ENCODE measurements at regions not wholly inside any gene's neighbourhood (a gene's known extent, or its start where the extent isn't known, plus 50 kb on each side); places are given as distances from the start of the nearest gene placed in this dataset.

DNA sequence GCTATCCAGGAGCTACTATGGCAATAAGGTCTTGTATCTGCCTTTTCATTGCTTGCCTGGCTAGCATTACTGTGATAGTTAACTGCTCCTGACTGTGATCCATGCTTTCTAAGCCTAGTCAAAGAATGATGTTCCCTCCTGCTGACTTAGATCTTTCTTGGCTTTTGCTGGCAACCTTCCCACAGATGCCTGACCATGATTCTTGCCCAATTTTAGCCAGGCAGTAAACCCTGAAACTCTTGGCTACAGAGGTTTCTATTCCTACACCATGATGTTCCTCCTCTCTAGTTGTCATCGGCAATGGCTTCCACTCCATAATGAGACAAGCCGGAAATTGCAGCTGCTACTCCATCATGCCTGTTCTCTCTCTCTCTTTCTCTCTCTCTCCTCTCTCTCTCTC is 238.1 kb downstream of the HAO1 start:
- TF ChIP-seq, protein P1, sequence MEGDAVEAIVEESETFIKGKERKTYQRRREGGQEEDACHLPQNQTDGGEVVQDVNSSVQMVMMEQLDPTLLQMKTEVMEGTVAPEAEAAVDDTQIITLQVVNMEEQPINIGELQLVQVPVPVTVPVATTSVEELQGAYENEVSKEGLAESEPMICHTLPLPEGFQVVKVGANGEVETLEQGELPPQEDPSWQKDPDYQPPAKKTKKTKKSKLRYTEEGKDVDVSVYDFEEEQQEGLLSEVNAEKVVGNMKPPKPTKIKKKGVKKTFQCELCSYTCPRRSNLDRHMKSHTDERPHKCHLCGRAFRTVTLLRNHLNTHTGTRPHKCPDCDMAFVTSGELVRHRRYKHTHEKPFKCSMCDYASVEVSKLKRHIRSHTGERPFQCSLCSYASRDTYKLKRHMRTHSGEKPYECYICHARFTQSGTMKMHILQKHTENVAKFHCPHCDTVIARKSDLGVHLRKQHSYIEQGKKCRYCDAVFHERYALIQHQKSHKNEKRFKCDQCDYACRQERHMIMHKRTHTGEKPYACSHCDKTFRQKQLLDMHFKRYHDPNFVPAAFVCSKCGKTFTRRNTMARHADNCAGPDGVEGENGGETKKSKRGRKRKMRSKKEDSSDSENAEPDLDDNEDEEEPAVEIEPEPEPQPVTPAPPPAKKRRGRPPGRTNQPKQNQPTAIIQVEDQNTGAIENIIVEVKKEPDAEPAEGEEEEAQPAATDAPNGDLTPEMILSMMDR (IDR thresholded peaks at IDR 0.05) = no peak
- no peak overlapping the region for H3K27ac Mint-ChIP-seq (ENCODE audit: unreplicated experiment)
- no peak for DNase-seq (ENCODE audit: low spot score)

GRCh38 chr20:7703551-7703961 is 236.7 kb downstream of the HAO1 start:
- H3K27me3 Mint-ChIP-seq (ENCODE audit: low read depth) = peaks cover 15% of the 10 kb centered on the region
- H3K4me3 Mint-ChIP-seq (ENCODE audit: unreplicated experiment) = no peak overlapping the region
- no peak for DNase-seq (ENCODE audit: low spot score)
- no peak overlapping the region for H3K27ac Mint-ChIP-seq (ENCODE audit: unreplicated experiment)
- H3K4me1 Mint-ChIP-seq (ENCODE audit: low read depth) = no peaks in the 10 kb centered on the region
- no peaks in the 10 kb centered on the region for H3K36me3 Mint-ChIP-seq (ENCODE audit: low read depth)
- TF ChIP-seq, protein P1 (IDR thresholded peaks at IDR 0.05) = no peak
- peaks cover 3% of the 10 kb centered on the region for H3K9me3 Mint-ChIP-seq (ENCODE audit: low read depth)

More for the DNA sequence above, 238.1 kb downstream of the HAO1 start:
- Mint-ChIP-seq H3K4me1 (ENCODE audit: low read depth) (no peaks in the 10 kb centered on the region), H3K9me3 (ENCODE audit: low read depth) (peaks cover 3% of the 10 kb centered on the region), H3K27me3 (ENCODE audit: low read depth) (peaks cover 13% of the 10 kb centered on the region), H3K36me3 (ENCODE audit: low read depth) (no peaks in the 10 kb centered on the region), H3K4me3 (ENCODE audit: unreplicated experiment) (no peak overlapping the region)

- Mint-ChIP-seq H3K4me3 (ENCODE audit: unreplicated experiment) (no peak overlapping the region), H3K27me3 (ENCODE audit: low read depth) (peaks cover 15% of the 10 kb centered on the region), H3K36me3 (ENCODE audit: low read depth) (no peaks in the 10 kb centered on the region), H3K27ac (ENCODE audit: unreplicated experiment) (no peak overlapping the region), H3K9me3 (ENCODE audit: low read depth) (peaks cover 3% of the 10 kb centered on the region), H3K4me1 (ENCODE audit: low read depth) (no peaks in the 10 kb centered on the region)
- TF ChIP-seq, protein P1 (IDR thresholded peaks at IDR 0.05) = no peak
- no peak for DNase-seq (ENCODE audit: low spot score)
Observed at GRCh38 chr20:7703996-7704395, 236.3 kb downstream of the HAO1 start.

- TF ChIP-seq, protein P1 (IDR thresholded peaks at IDR 0.05) = no peak
- Mint-ChIP-seq H3K9me3 (ENCODE audit: low read depth) (peaks cover 6% of the 10 kb centered on the region), H3K4me3 (ENCODE audit: unreplicated experiment) (no peak overlapping the region), H3K27ac (ENCODE audit: unreplicated experiment) (no peak overlapping the region), H3K27me3 (ENCODE audit: low read depth) (peaks cover 5% of the 10 kb centered on the region), H3K36me3 (ENCODE audit: low read depth) (no peaks in the 10 kb centered on the region), H3K4me1 (ENCODE audit: low read depth) (no peaks in the 10 kb centered on the region)
- no peak for DNase-seq (ENCODE audit: low spot score)
Observed at GRCh38 chr20:7708112-7708511, 232.1 kb downstream of the HAO1 start.

DNA sequence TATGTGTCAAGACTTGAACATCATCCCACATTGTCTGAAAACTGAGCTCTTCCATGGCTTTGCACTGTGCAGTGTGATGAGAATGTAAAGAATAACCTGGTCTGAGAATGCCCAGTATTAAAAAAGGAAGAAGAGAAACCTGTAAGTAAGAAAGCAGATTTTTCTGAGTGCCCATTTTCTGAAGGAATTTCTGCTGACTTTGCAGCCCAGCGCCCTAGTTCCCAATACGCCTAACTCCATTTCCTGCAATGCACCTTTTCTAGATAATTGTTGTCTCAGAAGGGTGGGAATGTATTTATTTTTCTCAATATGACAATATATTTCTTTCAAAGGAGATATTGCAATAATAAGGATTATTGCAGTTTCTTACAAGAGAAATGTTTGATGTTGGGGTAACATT is 231.5 kb downstream of the HAO1 start:
- no peak overlapping the region for H3K4me3 Mint-ChIP-seq (ENCODE audit: unreplicated experiment)
- no peaks in the 10 kb centered on the region for H3K4me1 Mint-ChIP-seq (ENCODE audit: low read depth)
- H3K27me3 Mint-ChIP-seq (ENCODE audit: low read depth) = peaks cover 3% of the 10 kb centered on the region
- DNase-seq (ENCODE audit: low spot score) = no peak
- no peak overlapping the region for H3K27ac Mint-ChIP-seq (ENCODE audit: unreplicated experiment)
- peaks cover 6% of the 10 kb centered on the region for H3K9me3 Mint-ChIP-seq (ENCODE audit: low read depth)
- TF ChIP-seq, protein P1 (IDR thresholded peaks at IDR 0.05) = no peak
- no peaks in the 10 kb centered on the region for H3K36me3 Mint-ChIP-seq (ENCODE audit: low read depth)
